NCI-H187 (cell line): ENCODE measurements at regions not wholly inside any gene's neighbourhood (a gene's known extent, or its start where the extent isn't known, plus 50 kb on each side); places are given as distances from the start of the nearest gene placed in this dataset.

ENCODE experiments used
- DNase-seq, 2 experiments: peaks; one replicate each; lab custom pipeline; 2025; lab: John Stamatoyannopoulos, UW

GRCh38 chr3:124276539-124277143 is 284.7 kb upstream of the ROPN1 start:
- no peak for DNase-seq

- no peak for DNase-seq
Measured at GRCh38 chr3:124277144-124277890, 285.4 kb upstream of the ROPN1 start.

- DNase-seq = no peak
Measured at GRCh38 chr3:124281453-124282316, 289.8 kb upstream of the ROPN1 start.

DNA sequence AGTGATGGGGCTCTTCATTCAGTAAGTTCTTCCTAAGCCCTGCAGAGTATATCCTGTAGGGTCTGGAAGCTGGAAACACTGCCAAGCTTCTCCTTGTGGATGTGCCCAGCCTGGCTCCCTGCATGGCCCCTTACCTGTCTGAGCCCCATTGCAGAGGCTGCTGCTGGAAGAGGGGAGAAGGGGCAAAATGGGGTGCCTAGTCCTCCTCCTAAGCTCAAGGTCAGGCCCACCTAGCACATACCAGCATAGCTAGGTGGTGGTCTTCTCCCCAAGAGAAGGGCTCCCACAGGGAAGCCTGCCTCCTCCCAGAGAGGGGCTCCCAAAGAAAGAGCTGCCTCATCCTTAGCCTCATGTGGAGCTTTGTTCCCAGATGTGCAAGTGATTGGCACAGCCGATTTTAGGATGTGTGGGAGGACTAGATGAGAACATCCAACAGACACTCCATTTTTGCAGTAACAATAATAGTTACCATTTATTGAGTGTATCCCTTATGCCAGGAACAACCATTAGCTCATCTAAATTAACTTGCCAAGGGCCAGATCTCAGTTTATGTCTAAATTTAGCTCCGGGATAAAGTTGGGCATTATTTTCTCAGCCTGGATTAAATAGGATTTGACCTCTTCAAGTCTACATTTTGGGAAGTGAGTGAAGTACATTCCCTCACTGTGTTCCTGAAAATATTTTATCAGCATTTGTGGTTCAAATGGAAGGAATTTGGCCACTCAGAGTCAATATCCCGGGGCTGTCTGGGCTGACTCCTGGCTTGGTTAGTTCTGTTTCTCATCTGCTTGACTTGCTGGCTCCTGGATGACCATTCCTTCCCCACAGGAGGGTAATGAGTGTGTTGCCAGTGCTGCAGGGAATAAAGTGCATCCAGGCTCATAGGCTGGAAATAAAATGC is 291.1 kb upstream of the ROPN1 start:
- no peak for DNase-seq

DNA sequence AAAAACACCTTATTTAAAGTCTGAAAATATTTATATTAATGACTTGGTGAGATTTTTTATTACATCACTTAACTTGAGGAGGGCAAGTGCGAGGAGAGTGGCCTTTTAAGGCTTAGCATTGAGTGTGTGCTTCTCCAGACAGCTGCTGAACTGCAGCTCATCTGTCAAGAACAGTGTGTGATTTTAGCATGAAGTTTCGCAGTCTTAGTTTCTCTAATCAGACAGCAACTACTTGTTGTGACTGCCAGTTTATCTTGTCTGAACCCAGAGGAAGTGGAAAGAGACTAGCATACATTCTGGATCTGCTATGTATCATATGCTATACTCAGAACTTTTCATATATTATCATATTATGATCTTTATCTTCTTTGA is 291.7 kb upstream of the ROPN1 start:
- no peak for DNase-seq

DNA sequence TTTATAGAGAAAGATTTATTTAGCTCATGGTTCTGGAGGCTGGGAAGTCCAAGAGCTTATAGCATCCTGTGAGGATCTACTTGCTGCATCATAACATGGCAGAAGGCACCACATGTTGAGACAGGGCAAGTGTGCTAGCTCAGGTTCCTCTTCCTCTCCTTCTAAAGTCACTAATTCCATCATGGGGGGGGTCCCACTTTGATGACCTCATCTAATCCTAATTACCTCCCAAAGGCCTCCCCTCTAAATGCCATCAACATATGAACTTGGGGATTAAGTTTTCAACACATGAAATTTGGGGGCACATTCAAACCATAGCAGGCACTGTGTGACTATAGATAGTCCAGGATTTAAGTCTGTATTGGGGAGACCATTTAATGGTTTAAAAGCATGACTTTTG is 297.1 kb upstream of the ROPN1 start:
- no peak for DNase-seq

DNA sequence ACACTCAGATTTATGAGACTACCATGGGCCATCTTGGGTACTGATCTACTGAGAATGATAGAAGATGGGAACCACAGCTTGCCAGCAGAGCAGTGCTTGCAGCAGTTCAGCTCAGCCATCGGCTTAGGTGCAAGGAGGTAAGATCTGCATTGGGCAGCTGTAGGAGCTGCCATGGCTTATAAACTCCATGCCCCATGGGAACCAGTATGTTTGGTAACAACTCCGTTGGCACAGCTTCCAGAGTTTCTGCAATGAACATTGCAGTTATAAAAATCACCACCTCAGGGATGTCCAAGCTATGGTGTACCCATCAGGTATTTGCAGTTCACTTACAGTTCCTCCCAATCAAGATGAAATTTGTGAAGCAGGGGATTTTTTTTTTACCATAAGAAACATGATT is 299.1 kb upstream of the ROPN1 start:
- DNase-seq = no peak

GRCh38 chr3:124292329-124292728 is 300.4 kb upstream of the ROPN1 start:
- DNase-seq = no peak

DNA sequence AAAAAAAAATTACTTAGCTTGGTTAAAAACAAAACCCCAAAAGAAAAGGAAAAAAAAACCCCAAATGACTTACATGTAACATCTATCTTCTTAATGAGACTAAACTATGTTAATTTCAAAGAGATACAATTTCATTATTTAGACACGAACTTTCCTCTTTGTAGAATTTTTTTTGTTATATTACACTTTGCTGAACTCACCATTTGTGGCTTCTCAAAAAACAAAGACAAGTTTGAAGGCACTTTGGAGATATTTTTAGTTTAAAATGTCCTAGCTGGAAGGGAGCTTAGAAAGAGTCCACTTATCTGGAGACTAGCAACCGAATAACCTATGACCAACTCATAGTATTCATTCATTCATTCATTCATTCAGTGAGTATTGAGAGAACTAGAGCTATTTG is 301.7 kb upstream of the ROPN1 start:
- no peak for DNase-seq

- DNase-seq = no peak
Measured at GRCh38 chr3:124295362-124295761, 303.4 kb upstream of the ROPN1 start.

GRCh38 chr3:124296406-124296805 is 304.5 kb upstream of the ROPN1 start:
- DNase-seq = no peak

DNA sequence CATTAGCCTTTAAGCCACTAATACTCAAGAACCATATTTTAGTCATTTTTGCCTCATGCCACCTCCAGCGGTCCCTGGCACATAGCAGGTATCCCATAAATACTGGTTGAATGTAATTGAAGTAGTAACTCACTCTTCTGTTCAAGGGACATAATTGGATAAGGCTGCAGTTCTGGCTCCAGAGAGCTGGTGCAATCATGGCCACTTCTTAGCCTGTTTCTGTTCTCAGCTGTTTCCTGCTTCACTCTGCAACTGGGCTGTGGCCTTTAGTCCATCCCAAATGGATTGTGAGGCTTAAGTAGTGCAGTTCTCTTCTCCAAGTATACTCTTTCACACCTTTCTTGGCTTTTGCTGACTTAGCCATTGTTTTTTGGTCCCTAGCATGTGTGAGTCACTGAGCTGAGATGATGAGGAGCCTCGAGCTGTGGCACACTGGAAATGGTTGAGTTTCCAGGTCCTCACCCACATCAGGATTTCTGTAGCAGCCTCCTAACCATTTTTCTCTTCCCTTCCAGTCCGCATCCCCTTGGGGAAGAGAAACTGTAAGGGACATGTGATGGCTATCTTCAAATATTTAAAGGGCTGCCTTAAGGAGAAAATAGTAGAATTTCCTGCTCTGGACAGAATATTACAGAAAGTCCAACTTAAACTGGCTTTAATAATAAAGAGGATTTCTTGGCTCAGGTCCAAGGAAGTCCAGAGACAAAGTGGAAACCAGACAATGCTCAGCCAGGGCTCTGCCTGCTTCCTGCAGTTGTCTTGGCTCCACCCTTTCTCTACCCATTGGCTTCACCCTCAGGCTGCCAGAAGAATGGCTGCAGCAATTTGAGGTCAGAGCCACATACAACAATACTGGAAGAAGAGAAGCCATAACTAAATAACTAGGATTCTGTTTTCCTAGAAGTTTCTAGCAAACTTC is 305.4 kb upstream of the ROPN1 start:
- DNase-seq = no peak

DNA sequence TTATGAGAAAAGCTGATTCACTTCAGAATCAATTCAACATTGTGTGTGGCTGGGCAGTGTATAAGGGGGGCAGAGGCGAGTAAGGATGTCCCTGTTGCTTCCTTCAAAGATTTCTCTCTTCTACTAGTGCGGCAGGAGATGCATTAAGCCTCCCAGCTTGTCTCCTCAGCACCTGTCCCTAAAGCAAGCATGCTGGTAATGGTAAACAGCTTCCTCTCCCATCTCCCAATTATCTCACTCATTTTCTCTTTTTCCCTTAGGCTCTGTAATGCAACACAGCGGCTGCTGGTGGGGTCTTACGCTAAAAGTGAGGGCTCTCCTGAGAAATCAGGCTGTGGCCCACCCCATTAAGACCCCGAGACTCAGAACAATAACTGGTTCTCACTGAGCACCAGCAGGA is 306.4 kb upstream of the ROPN1 start:
- DNase-seq = no peak

- DNase-seq = no peak
Measured at GRCh38 chr3:124298951-124299350, 307.0 kb upstream of the ROPN1 start.

DNA sequence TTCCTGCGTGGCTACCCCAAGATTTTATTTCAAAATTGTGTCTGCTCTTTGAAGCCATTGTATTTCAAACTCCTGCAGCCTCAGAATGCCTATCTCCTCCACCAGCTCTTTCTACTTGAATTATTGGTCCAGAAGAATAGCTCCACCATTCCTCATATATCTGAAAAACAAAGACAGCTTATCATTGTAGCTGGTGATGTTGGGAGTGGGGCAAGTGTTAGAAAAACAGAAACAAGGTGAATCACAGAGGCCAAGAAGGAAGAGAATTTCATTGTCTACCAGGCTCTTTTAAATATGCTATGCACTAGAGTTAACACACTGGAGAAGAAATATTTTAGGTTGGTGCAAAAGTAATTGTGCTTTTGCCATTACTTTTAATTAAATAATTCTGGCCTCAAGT is 307.9 kb upstream of the ROPN1 start:
- no peak for DNase-seq

DNA sequence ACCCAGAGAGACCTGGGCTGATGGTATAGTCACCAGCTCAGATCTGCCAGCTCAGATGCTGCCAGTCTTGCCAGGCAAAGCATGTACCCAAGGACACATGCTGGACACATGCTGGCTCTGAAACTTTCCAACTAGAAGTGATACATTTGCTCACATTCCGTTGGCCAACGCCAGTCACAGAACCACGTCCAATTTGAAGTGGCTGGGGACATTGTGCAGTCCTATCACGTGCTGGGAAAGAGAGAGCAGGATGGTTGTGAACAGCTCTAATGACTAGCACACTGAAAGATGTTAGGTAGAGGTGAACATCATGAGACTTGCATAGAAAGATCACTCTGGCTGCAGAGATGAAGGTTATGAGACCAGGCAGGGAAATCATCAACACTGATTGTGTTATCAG is 308.5 kb upstream of the ROPN1 start:
- no peak for DNase-seq

- DNase-seq = no peak
Measured at GRCh38 chr3:124303305-124303910, 311.5 kb upstream of the ROPN1 start.

GRCh38 chr3:124306665-124307064 is 314.7 kb upstream of the ROPN1 start:
- DNase-seq = no peak

DNA sequence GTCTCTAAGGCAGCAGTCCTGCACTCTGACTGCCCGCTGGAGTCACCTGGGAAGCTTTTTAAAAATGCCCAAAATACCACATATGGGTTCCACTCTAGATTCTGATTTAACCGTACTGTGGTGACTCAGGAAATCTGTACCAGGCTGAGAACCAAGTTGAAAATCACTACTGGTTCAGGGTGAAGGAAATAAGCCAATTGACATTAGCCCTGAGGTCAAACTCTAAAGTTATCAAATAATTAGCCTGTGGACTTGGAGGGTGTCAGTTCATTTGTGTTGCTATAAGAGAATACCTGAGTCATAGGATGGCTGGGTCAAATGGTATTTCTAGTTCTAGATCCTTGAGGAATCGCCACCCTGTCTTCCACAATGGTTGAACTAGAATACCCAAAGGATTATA is 321.7 kb upstream of the ROPN1 start:
- no peak for DNase-seq

DNA sequence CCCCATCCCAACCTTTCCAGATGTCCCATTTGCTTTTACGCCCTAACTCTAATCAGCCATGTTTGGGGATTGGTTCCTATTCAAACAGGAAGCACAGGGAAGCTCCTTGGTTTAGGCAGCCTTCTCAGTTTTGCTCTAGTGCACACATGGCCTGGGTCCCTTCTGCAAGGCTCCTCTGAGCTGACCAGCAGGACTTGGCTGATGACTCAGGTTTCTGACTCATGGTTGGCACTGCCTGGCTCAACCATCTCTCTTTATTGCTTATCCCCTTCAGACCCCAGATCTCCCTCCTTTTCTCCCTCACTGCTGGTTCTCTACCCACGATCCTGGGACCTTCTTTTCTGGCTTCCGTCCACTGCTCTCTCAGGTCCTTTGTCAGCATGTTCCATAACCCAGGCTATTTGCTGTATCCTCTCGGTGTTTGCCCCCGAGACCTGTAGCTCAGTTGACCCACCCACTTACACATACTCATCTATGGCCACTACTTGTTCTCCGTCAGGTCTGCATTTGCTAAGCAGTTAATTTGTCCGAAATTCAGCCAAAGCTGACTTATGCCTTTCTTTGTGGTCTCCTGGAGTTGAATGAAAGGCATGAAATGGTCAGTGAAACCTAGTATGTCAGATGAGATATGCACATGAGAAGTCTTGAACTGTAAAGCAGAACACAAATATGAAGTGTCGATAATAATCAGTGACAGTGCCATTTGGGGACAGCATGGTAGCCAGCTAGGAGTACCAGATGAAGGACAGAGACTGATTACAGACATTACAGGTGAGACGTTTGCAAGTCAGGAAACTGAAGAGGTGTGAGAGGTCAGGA is 323.5 kb upstream of the ROPN1 start:
- no peak for DNase-seq
